NCI-H2107 (cell line): ENCODE measurements at regions not wholly inside any gene's neighbourhood (a gene's known extent, or its start where the extent isn't known, plus 50 kb on each side); places are given as distances from the start of the nearest gene placed in this dataset.

Experiments used
- DNase-seq: peaks from one replicate; lab custom pipeline; 2025; lab: John Stamatoyannopoulos, UW

DNA sequence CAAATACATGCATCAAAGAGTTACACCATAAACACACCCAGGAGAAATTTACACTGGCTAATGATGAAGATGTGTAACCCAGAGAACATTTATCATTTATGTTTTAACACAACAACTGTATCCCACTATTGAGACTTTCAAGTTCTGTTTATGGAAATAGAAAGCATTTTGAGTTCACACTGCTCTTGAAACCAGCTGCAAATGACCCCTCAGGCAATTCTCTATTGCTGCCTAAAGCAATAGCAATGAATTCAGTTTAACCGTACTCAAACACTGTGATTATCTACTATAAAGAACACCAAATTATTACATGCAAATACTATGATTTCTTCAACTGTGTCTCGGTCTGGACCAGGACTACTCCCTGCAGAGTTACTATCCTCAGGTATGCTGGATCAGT, 452.7 kb upstream of the NRXN1 start:
- no peak for DNase-seq

DNA sequence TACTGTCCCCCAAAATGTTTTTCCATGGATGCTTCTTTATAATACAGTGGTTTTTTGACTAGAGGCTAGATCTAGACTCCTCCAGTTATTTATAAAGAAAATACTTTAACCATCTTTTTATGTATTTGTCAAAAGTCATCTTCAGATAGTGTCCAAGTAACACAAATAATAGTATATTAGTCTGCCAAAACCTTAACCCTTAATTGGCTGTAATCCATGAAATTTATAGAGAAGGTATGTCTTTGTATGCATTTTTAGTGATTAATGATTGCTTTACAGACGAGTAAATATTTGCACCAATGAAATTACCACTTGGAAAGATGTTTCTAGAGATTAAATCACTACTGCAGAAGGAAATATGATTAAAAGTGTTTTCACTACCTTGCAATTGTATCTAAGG, 451.8 kb upstream of the NRXN1 start:
- DNase-seq: no peak

DNA sequence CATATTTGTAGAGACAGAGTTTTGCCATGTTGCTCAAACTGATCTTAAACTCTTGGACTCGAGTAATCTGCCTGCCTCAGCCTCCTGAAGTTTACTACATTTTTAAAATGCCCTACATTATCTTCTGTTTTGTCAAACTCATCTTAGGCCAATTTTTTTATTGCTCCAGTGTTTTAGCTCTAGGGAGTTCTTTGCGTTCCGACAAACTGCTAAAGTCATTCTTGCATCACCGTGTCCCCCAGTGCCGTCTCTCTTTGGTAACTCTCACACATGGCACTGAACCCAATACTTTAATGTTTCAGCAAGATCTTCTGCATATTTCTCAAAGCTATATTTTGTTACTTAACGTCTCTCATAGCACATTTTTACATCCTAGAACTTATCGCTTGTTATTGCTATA, 440.9 kb upstream of the NRXN1 start:
- no peak for DNase-seq

DNA sequence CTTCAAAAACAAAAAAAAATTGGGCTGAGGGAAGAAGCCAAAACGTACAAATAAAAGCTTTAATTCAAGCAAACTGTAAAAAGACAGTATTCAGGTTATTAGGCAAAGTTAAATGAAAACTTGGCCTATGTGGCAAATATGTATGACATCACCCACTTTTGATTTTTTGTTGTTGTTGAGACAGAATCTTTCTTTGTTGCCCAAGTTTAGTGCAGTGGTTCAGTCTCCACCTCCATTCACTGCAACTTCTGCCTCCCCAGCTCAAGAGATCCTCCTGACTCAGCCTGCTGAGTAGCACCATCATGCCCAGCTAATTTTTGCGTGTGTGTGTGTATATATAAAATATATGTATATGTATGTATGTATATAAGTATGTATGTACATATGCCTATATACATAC, 440.4 kb upstream of the NRXN1 start:
- no peak for DNase-seq

DNA sequence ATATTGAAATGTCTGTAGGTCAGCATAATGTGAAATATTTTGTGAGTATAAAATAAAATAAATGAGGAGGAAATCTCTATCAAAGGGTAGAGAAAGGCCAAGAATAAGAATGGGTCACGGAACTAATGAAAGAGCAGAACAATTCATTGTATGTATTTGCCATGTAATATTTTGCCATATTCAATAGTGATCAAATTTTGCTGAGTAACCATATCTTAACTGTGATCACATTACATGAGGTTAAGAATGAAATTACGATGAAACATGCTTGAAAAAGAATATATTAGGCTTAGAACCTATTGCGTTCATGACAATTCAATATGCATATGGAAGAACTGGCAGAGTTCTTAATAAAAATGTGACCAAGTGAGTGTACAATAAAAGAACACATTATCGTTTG, 437.2 kb upstream of the NRXN1 start:
- no peak for DNase-seq

DNA sequence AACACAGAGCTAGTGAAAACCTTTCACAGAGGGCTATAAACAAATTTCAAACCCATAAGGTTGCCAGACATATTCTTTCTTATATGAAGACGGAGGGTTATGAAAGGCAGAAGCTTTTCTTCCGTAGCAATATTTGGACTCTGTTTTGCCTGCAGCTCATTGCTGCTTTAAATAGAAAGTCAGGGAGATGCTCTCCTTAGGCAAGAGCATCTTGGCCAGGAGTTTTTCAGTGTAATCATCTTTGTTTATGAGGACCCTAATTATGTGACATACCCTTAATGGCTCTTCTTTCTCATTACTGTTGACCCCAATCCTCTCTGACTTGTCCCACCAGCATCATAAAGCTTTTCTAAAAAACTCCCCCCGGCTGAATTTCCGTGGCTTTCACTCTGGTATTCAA, 433.4 kb upstream of the NRXN1 start:
- no peak for DNase-seq

DNA sequence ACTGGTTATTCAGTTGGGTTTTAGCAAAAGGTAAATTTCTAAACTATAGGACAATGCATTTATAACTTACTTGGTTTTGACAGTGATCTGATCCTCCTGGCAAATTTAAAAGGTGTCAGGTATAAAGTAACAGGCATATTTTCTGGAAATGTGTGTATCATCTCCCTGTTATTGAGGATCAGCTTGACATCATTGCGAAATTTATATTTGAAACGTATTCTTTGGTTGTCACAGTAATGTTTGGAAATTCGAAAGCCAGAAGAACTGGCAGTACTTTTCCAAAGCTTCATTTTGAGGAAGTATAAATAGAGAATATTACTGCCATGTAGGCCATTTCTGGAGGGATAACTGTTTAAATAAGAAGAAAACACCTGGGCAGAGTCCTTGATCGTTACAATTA, 422.2 kb upstream of the NRXN1 start:
- no peak for DNase-seq

DNA sequence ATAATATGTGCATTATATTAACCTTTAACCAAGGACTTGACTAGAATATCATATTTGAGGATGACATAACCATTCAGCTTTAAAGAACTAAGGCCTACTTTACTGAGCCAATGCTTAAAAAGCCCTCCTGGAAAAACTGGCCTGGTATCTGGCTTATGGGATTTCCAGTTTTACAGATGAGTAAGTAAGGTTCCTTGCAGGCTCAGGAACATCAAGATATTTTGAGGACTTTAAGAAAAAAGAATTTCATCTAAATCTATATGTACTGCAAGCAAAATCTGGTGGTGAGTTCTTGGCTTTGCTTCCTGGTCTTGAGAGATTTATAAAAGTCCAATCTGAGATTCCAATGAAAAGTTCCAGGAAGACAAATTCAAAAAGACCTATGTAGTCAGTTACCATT, 417.0 kb upstream of the NRXN1 start:
- DNase-seq: no peak

DNA sequence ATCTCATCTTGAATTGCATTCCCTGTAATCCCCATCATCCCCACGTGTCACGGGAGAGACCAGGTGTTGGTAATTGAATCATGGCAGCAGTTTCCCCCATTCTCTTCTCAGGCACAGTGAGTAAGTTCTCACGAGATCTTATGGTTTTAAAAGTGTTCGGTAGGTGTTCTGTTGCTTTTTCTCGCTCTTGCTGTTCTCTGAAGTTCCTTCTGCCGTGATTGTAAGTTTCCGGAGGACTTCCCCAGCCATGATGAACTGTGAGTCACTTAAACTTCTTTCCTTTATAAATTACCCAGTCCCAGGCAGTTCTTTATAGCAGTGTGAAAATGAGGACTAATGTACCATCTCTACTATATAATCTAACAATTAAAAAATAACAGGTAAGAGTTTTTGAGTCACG, 409.9 kb upstream of the NRXN1 start:
- no peak for DNase-seq

DNA sequence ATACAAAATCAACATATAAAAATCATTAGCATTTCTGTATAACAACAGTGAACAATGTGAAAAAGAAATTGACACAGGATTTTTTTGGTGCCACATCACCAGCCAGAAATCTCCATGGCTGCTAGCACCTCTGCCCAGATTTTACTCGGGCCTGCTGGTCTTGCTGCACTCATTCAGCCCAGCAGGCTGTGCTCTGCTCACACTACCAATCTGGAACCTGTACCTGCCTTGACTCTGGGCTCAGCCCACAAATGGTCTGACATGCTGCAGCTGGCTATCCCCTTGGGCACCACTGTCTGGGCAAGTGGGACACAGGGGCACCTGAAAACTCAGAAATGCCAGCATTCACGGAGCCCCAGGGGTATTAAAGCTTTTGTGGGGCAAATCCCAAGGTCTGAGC, 392.5 kb upstream of the NRXN1 start:
- no peak for DNase-seq

DNA sequence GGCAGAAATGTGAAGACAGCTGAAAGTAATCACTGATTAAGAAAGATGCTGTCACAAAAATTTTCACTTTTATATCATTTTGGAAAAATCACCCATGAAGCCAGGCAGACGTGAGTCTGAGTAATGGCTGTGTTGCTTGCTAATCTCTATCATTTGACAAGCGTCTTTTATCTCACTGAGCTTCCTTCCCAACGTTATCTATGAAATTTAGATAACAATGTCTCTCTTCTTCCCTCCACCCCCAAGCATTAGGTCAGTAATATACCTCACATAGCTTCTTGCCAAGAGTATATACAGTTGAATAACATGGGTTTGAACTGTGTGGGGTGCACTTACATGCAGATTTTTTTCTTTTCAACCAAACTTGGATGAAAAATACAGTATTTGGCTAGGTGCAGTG, 388.6 kb upstream of the NRXN1 start:
- no peak for DNase-seq

DNA sequence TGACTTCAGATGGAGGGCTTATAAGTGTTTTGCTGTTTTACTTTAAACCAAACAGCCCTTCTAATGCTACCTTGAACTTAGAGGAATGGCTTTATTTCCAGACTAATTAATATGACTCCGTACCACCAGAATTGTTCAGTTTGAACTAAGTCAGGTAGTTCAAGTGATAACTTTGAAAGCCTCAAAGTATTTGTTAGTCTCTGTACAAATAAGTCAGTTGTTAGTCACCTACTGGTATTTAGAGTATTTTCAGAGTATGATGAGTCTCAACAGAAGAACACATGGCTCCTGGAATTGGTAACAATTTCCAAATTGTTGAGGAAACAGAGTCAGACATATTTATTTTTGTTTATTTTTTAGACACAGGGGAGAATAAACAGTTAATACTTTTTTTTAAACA, 381.8 kb upstream of the NRXN1 start:
- no peak for DNase-seq

DNA sequence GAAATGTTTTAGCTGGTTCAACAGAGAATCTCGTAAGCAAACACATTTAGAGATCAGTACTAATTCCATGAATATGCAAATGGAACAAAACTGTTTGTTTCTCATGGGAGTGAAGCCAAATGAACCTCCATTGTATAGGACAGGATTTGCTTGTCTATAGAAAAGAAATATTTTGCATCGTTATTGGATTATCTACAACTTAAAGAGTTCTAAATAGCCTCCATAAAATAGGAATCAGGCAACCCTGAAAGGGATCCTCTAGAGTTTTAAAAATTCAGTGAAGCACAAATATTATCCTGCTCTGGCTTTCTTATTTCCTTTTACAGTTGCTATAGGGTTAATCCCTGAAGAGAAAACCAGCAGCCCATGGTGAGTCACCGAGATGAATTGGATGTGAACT, 378.4 kb upstream of the NRXN1 start:
- no peak for DNase-seq

DNA sequence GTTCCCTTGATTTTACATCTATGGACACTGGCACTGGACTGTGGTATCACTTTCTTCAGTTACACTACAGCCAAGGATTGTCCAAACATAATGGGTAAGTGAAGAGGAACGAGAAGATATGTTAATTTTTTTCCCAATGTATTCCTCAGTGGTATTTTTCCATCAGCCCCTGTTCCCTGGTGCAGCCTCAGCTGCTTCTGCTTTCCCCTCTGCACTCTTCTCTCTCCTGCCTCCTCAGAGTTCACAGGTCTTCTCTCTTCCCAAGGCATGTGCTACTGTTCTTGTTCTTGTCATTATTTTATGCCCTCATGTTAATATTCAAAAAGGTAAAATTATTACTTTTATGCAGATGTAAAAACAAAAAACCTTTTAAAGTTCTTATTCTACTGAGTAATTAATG, 378.0 kb upstream of the NRXN1 start:
- no peak for DNase-seq

DNA sequence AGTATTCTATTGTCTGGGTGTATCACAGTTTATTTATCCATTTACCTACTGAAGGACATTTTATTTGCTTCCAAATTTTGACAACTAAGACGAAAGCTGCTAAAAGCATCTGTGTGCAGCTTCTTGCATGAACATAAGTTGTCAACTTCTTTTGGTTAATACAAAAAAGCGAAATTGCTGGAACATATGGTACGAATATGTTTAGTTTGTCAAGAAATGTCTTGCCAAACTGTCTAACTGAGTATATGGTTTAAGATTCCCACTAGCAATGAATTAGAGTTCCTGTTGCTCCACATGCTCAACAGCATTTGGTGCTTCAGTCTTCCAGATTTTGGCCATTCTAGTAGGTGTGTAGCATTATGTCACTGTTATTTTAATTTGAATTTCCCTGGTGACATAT, 372.3 kb upstream of the NRXN1 start:
- DNase-seq: no peak

DNA sequence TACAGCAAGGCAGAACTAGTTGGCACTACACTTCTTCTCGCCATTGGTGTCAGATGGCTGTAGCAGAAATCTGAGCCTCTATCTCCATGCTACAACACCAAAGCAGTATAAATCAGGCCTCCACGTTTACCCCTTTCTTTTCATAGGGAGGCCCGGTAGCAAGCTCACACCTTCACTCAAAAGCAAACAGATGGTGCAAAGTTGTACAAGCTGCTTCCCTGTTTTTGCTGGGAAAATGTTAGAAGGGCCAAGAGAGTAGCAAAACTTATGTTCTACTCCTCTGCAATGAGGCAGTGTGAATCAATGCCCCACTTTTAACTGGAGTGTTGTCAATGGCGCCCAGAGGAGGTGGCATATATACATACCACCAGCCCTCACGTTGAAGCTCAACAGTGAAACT, 369.6 kb upstream of the NRXN1 start:
- no peak for DNase-seq

DNA sequence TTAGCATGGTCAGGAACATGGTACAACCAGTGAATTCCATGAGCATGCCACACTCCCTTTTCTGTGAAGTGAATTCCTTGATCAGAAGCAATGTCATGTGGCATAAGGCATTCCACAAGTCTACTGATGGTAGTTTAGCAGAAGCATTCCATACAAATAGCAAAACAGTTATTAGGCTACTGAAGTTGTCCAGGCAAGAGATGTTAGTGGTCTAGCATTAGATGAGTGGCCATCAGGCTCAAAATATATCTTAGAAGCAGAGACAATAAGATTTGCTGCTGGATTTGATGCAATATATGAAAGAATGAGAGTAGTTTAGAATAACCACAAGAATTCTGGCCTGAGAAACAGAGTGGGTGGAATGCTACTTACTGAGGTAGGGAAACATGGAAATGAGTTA, 355.3 kb upstream of the NRXN1 start:
- no peak for DNase-seq

DNA sequence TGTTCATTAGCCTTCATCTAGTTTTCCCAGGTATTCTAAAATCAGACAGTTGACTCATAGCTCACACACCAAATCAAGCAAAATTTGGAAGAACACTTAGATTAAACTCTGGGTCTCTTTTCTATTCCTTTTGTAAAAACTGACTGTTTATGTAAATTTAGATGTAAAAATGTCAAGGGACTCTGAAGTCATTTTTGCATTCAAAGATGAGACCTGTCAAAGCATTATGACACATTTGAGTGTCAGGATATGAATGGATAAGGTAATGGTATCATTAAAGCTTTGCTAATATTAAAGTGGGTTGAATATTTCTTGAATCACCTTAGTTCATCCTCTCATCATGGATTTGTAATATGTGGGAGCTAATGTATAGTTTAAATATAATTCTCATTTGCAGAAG, 348.1 kb upstream of the NRXN1 start:
- no peak for DNase-seq

DNA sequence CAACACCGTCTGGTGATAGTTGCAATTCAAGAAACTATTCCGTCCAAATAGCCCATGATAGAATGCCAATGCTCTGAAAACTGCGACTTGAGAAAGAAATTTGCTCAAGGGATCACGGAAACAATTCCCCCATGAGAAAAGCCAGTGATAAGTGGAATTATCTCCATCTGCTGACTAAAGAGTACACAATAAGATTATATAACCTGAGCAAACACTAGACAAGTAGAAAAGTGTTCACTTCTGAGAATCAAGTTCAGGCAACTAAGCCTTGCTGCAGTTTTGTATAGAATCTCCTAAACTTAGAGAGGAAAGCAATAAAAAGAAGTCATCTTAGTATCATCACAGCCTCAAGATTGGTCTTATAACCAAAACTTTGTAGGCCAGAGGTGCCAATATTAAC, 336.3 kb upstream of the NRXN1 start:
- no peak for DNase-seq

DNA sequence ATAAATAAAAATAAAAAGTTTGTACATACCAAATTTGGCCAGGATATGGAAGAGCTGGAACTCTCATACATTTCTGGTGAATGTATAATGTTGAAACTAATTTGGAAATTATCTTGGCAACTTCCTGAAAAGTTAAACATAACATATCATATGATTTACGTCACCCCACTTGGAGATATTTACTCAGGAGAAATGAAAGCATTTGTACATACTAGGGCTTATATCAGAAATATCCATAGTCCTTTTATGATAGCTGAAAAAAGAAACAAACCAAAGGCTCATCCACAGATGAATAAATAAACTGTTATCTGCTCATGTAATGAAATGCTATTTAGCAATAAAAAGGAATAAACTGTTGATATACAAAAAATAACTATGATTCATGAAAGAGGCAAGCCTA, 318.2 kb upstream of the NRXN1 start:
- DNase-seq: no peak

DNA sequence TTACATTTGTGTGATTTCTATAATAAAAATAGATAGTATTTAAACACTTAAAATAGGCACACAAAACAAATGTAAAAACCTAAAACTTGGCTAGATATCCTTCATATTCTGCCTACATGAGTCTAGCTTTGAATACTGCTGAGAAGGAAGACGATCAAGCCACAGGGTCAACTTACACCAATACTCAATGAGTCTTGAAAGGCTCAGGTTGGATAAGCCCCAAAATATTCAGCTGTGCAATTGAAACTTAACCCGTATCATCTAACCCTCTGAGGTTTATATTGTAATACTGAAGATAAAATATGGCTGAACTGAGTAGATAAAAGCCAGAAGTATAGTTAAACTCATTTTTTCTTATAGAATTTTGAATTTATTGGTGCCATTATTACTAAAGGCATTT, 313.0 kb upstream of the NRXN1 start:
- DNase-seq: peak; percentile 28

DNA sequence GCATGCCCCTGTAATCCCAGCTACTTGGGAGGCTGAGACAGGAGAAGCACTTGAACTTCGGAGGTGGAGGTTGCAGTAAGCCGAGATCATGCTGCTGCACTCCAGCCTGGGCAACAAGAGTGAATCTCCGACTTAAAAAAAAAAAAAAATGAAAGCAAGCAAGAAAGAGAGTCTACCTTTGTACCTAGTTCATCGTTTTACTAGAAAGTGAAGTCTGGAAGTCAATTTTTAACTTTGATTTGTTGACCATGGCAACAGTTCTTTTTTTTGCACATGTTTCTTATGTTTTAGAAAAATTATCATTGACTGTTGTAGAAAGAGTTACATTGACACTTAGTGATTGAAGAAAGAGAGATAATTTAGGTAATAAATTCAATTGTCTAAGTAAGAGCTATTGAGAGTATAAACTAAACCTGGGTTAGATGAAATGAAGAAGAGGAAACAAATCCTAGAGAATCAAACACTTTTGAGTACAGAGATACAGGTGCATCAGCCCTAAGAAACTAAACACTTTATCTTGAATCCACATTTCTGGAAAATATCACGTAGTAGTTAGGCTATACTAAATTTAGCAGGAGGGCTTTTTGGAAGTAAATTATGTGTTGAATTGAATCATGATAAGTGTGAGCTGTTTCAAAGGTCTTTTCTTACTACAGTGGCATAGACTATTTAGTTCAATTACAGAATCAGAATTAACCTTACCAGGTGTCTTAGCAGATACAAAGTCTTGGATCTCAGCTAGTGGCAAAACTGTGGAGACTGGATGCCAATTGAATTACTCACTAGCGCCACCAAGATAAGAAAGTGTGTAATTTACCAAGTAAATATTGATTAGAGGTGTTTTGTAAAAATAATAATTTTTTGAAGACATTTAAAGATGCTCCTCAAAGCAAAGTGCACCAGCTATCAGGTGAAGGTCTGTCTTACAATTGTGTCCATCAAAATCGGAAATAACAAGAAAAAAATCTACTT, 303.4 kb upstream of the NRXN1 start:
- DNase-seq: no peak

DNA sequence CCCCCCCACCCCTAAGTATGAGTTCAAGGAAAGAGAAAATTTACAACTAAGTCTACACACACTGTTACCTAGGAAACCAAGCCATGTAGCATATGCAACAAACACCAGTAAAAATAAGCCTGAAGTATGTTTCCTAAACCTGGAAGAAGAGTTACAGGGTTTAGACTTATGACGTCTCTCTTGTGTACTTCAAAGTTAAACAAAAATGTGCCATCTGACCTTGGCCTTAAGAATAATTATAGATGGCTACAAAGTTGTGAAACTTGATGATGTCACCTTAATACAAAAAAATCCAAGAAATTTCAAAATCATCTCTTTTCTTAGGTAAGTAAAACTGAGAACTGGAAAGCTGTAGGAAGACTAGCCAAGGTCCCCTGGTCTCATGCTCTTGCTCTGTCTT, 297.6 kb upstream of the NRXN1 start:
- no peak for DNase-seq

DNA sequence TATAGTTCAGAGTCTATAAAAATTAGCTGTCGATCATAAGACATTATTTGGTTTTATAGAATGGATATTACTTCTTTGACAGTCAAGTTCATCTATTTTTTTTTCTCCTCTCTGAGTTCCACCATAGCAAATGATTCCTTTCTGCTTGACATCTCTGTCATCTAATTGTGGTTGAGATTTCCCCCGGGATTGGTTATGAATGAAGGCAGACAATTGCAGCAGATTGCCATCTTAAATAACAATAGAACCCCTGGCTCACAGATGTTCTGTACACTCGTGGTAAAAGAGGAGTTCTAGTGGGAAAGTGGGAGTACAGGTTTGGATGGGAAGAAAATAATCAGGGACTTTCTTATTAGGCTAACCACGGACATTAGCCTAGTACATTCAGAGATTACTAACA, 292.1 kb upstream of the NRXN1 start:
- DNase-seq: no peak
